Transverse colon (tissue), 4 donors: ENCODE measurements at regions not wholly inside any gene's neighbourhood (a gene's known extent, or its start where the extent isn't known, plus 50 kb on each side); places are given as distances from the start of the nearest gene placed in this dataset.

Source experiments
- DNase-seq: peaks from one replicate; pipeline ENCODE4 v3.0.0-alpha.2; 2019
- H3K27ac ChIP-seq, 4 donors: fragments of 200-600 bp; sonication (generic); 2 replicates each; pipeline ENCODE4 v1.5.1; 2016 to 2018; ENCODE audit warnings: inconsistent platforms in 4 of 4
- H3K27me3 ChIP-seq: fragments of 200-600 bp; sonication (generic); 2 replicates; pipeline ENCODE4 v1.5.1; 2017; ENCODE audit warnings: inconsistent platforms
- H3K36me3 ChIP-seq, 4 donors: fragments of 200-600 bp; sonication (generic); 2 replicates each; pipeline ENCODE4 v1.5.1; 2017 to 2019; ENCODE audit warnings: inconsistent platforms in 4 of 4
- H3K4me1 ChIP-seq, 4 donors: fragments of 200-600 bp; sonication (generic); 2 replicates each; pipeline ENCODE4 v1.5.1; 2017 to 2020; ENCODE audit warnings: inconsistent platforms in 4 of 4
- H3K4me3 ChIP-seq, 4 donors: fragments of 200-600 bp; sonication (generic); 1 replicate in 1 of 4; 2 replicates in 3 of 4; pipeline versions ENCODE4 v1.5.1 to v1.6.1; 2017 to 2019; ENCODE audit warnings: inconsistent platforms in 4 of 4
- H3K9me3 ChIP-seq, 2 donors: fragments of 200-600 bp; sonication (generic); 2 replicates each; pipeline ENCODE4 v1.5.1; 2017 to 2019; ENCODE audit warnings: inconsistent platforms in 2 of 2
- CTCF ChIP-seq, 5 experiments: fragments of 200-600 bp in 3 of 5; fragments of 450-650 bp in 2 of 5; sonication (generic) in 3 of 5; IDR thresholded peaks; 1 replicate in 2 of 5; 2 replicates in 3 of 5; pipeline ENCODE4 v1.5.1; 2016 to 2017; ENCODE audit warnings: antibody characterized with exemption in 5 of 5, inconsistent platforms in 3 of 5, mild to moderate bottlenecking in 2 of 5, moderate library complexity in 1 of 5
- EP300 ChIP-seq: sonication (generic); formaldehyde crosslinking; IDR thresholded peaks from one replicate; pipeline ENCODE4 v1.6.1; 2017; ENCODE audit warnings: antibody characterized with exemption, low read depth
- POLR2A ChIP-seq: fragments of 450-650 bp; IDR thresholded peaks from one replicate; pipeline ENCODE4 v1.6.1; 2016; ENCODE audit warnings: antibody characterized with exemption, mild to moderate bottlenecking, moderate library complexity
- POLR2AphosphoS5 ChIP-seq, 3 donors: sonication (generic); formaldehyde crosslinking; IDR thresholded peaks; one replicate each; pipeline ENCODE4 v1.6.1; 2016; ENCODE audit warnings: antibody characterized with exemption in 3 of 3
- WGBS, 2 donors: methylation state at CpG; one replicate each; pipeline ENCODE4 v1.1.5; 2018; ENCODE audit warnings: low coverage in 1 of 2; 5-methylcytosine and 5-hydroxymethylcytosine counted together
- in situ Hi-C, 4 donors: fragments of 200-750 bp; cut with MboI; loops; one replicate each; pipeline versions ENCODE4 v1.15.0 to v1.15.1; 2017; ENCODE audit warnings: low sequenced_read_pairs in 3 of 4, low pct_ligation_motif_present in 1 of 4, low pct_unique_long_range_greater_than_20kb in 1 of 4
- intact Hi-C: fragments of 100-400 bp; cut with DNase I; formaldehyde crosslinking; loops from one replicate; pipeline ENCODE4 v1.15.1; 2023; ENCODE audit warnings: low total_unique reads

GRCh38 chr4:188647820-188648370, 508.7 kb downstream of the TRIML1 start:
- Histone ChIP-seq H3K9me3 (no peaks in the 10 kb centered on the region), H3K27me3 (no peaks in the 10 kb centered on the region), H3K36me3 (no peaks in the 10 kb centered on the region), H3K4me1 (no peaks in the 10 kb centered on the region), H3K4me3 (no peak overlapping the region), H3K27ac (no peak overlapping the region)
- 58 to 76% methylated on average over 2 of the region's 2 CpGs for WGBS, 2 donors
- intact Hi-C loops (no loop called here), in situ Hi-C loops (no loop called here)
- no peak for DNase-seq
- TF ChIP-seq EP300 = no peak
- TF ChIP-seq CTCF (IDR thresholded peaks at IDR 0.05) = no peak
- no peak for TF ChIP-seq POLR2AphosphoS5 (IDR thresholded peaks at IDR 0.05)
- no peak for TF ChIP-seq POLR2A

GRCh38 chr4:188649635-188650034, 510.4 kb downstream of the TRIML1 start:
- in situ Hi-C loops = no loop called here
- TF ChIP-seq POLR2A (no peak), CTCF (IDR thresholded peaks at IDR 0.05) (no peak), POLR2AphosphoS5 (IDR thresholded peaks at IDR 0.05) (no peak), EP300 (no peak)

GRCh38 chr4:188650516-188650915, 511.3 kb downstream of the TRIML1 start:
- 57 to 68% methylated on average over 4 of the region's 4 CpGs for WGBS, 2 donors
- intact Hi-C loops = no loop called here

More at GRCh38 chr4:188649635-188650034, 510.4 kb downstream of the TRIML1 start:
- no peaks in the 10 kb centered on the region for H3K9me3 ChIP-seq
- H3K36me3 ChIP-seq = no peaks in the 10 kb centered on the region
- WGBS, 2 donors = 69 to 71% methylated on average over 7 of the region's 7 CpGs
- intact Hi-C loops = no loop called here
- no peaks in the 10 kb centered on the region for H3K27me3 ChIP-seq
- no peak overlapping the region for H3K4me3 ChIP-seq
- H3K4me1 ChIP-seq = no peaks in the 10 kb centered on the region
- DNase-seq = no peak
- H3K27ac ChIP-seq = no peak overlapping the region

GRCh38 chr4:188657365-188657764, 518.1 kb downstream of the TRIML1 start:
- Histone ChIP-seq H3K27me3 (no peaks in the 10 kb centered on the region), H3K4me3 (no peak overlapping the region), H3K36me3 (no peaks in the 10 kb centered on the region), H3K9me3 (no peaks in the 10 kb centered on the region), H3K27ac (no peak overlapping the region), H3K4me1 (no peaks in the 10 kb centered on the region)
- intact Hi-C loops (no loop called here), in situ Hi-C loops (no loop called here)
- TF ChIP-seq POLR2AphosphoS5 (IDR thresholded peaks at IDR 0.05) (no peak), CTCF (IDR thresholded peaks at IDR 0.05) (no peak)
- no peak for DNase-seq
- 59 to 68% methylated on average over 4 to 5 of the region's 5 CpGs for WGBS, 2 donors

More at GRCh38 chr4:188650516-188650915, 511.3 kb downstream of the TRIML1 start:
- Histone ChIP-seq H3K27ac (no peak overlapping the region), H3K9me3 (no peaks in the 10 kb centered on the region), H3K36me3 (no peaks in the 10 kb centered on the region), H3K27me3 (no peaks in the 10 kb centered on the region), H3K4me1 (no peaks in the 10 kb centered on the region), H3K4me3 (no peak overlapping the region)
- in situ Hi-C loops = no loop called here
- TF ChIP-seq EP300 = no peak
- TF ChIP-seq CTCF (IDR thresholded peaks at IDR 0.05) = no peak
- TF ChIP-seq POLR2A = no peak
- no peak for TF ChIP-seq POLR2AphosphoS5 (IDR thresholded peaks at IDR 0.05)
- DNase-seq = no peak
